ENCODE measurements at regions not wholly inside any gene's neighbourhood (a gene's known extent, or its start where the extent isn't known, plus 50 kb on each side); places are given as distances from the start of the nearest gene placed in this dataset.

- DNase-seq: no peak
These were observed 304.0 kb downstream of the SHANK2 start for GRCh38 chr11:70948398-70948797.

GRCh38 chr11:70948855-70949531 lies 303.4 kb downstream of the SHANK2 start:
- peak; percentile 25 for DNase-seq

GRCh38 chr11:70951139-70951804 lies 301.1 kb downstream of the SHANK2 start:
- no peak for DNase-seq

- no peak for DNase-seq
These were observed 300.2 kb downstream of the SHANK2 start for GRCh38 chr11:70952191-70952590.

- no peak for DNase-seq
These were observed 298.7 kb downstream of the SHANK2 start for GRCh38 chr11:70953720-70954119.

- DNase-seq: no peak
These were observed 297.9 kb downstream of the SHANK2 start for GRCh38 chr11:70954471-70954870.
